K562 (cell line): ENCODE measurements at regions not wholly inside any gene's neighbourhood (a gene's known extent, or its start where the extent isn't known, plus 50 kb on each side); places are given as distances from the start of the nearest gene placed in this dataset.

Source experiments
- ATAC-seq: fragments of 200-7000 bp; cut with Tn5 transposase; 3 replicates; pipeline ENCODE4 v1.9.1; 2020; ENCODE audit warnings: moderate library complexity
- BruUV-seq: library from RNA; stranded (reverse); fragments of 400-500 nt; replicated peaks from 2 replicates; lab custom pipeline; 2021; lab: Mats Ljungman, UMichigan
- CTCF ChIA-PET: fragments of 300-600 bp; formaldehyde crosslinking; extraction: SDS; loops from one replicate; lab custom pipeline; 2021; ENCODE audit warnings: low intra/inter-chr PET ratio; lab: Yijun Ruan, JAX
- POLR2A ChIA-PET: fragments of 300-600, 350-650 bp; sonication (Branson Sonifier 250); formaldehyde crosslinking; extraction: SDS; loops from one replicate; lab custom pipeline; 2021; ENCODE audit warnings: antibody characterized with exemption, inconsistent platforms; lab: Yijun Ruan, JAX
- DNase-seq, 4 experiments: peaks; one replicate each; pipeline versions ENCODE4 v3.0.0 to v3.0.0-alpha.2; 2011 to 2018; ENCODE audit warnings: low spot score in 3 of 4, mixed read lengths in 3 of 4; ENCODE audit errors: extremely low read depth in 1 of 4
- FAIRE-seq: peaks from 2 replicates; lab custom pipeline; 2011; peaks lifted over from hg19 to GRCh38; lab: Jason Lieb, UNC
- H2AFZ ChIP-seq: 2 replicates; pipeline ENCODE4 v1.6.0; 2011; ENCODE audit warnings: low read depth, low read length, control low read depth, inconsistent platforms
- H3K27ac ChIP-seq: fragments of 200-600 bp; 3 replicates; pipeline ENCODE4 v1.8.0; 2011; ENCODE audit warnings: low read depth, mild to moderate bottlenecking, control low read depth, inconsistent platforms, low read length, moderate library complexity, mixed read lengths; ENCODE audit errors: extremely low read depth
- H3K27me3 ChIP-seq, 2 experiments: fragments of 300-600 bp in 1 of 2; 2 replicates in 1 of 2; 3 replicates in 1 of 2; pipeline versions ENCODE4 v1.6.0 to v1.8.0; 2011; ENCODE audit warnings: inconsistent platforms in 2 of 2, low read length in 2 of 2, mild to moderate bottlenecking in 1 of 2, mixed read lengths in 1 of 2, moderate library complexity in 1 of 2; ENCODE audit not compliant: control insufficient read depth in 2 of 2, insufficient read depth in 2 of 2
- H3K36me3 ChIP-seq: fragments of 300-600 bp; 3 replicates; pipeline ENCODE4 v1.8.0; 2011; ENCODE audit warnings: mild to moderate bottlenecking, low read length, inconsistent platforms; ENCODE audit not compliant: control insufficient read depth, insufficient read depth
- H3K4me1 ChIP-seq, 2 experiments: fragments of 200-600 bp in 1 of 2; replicated peaks in 1 of 2; 2 replicates in 1 of 2; 3 replicates in 1 of 2; pipeline versions ENCODE4 v1.5.1 to v1.8.0; 2011; ENCODE audit warnings: inconsistent platforms in 2 of 2, low read length in 2 of 2, mild to moderate bottlenecking in 1 of 2, mixed read lengths in 1 of 2, moderate library complexity in 1 of 2; ENCODE audit not compliant: control insufficient read depth in 2 of 2, insufficient read depth in 2 of 2
- H3K4me2 ChIP-seq: 2 replicates; pipeline ENCODE4 v1.6.1; 2011; ENCODE audit warnings: low read length, control low read depth, inconsistent platforms, mixed read lengths; ENCODE audit not compliant: insufficient read depth
- H3K4me3 ChIP-seq: fragments of 200-600 bp; sonication (generic), shearing (Covaris generic); 2 replicates; pipeline ENCODE4 v1.5.1; 2016; ENCODE audit warnings: control low read depth, inconsistent platforms
- H3K79me2 ChIP-seq: fragments of 200-600 bp; 3 replicates; pipeline ENCODE4 v1.8.0; 2011; ENCODE audit warnings: low read length, inconsistent platforms; ENCODE audit not compliant: control insufficient read depth, insufficient read depth
- H3K9ac ChIP-seq, 2 experiments: 2 replicates each; pipeline versions ENCODE4 v1.6.0 to v1.6.1; 2011; ENCODE audit warnings: low read depth in 2 of 2, low read length in 2 of 2, control low read depth in 1 of 2, inconsistent platforms in 1 of 2, mild to moderate bottlenecking in 1 of 2, mixed read lengths in 1 of 2; ENCODE audit not compliant: insufficient read depth in 1 of 2
- H3K9me1 ChIP-seq: one replicate; pipeline ENCODE4 v1.6.0; 2011; ENCODE audit warnings: inconsistent platforms, mild to moderate bottlenecking, low read length, moderate library complexity; ENCODE audit not compliant: control insufficient read depth, insufficient read depth
- H3K9me3 ChIP-seq: replicated peaks from 2 replicates; pipeline ENCODE4 v1.5.1; 2011; ENCODE audit warnings: low read depth, low read length, inconsistent platforms; ENCODE audit not compliant: control insufficient read depth, insufficient read depth
- H4K20me1 ChIP-seq: replicated peaks from 2 replicates; pipeline ENCODE4 v1.6.1; 2011; ENCODE audit warnings: low read length, inconsistent platforms, mixed read lengths; ENCODE audit not compliant: control insufficient read depth, insufficient read depth
- HDAC1 ChIP-seq, 2 experiments: fragments of 450-650 bp; IDR thresholded peaks; 2 replicates each; pipeline ENCODE4 v1.6.1; 2016 to 2017; ENCODE audit warnings: inconsistent platforms in 1 of 2, mild to moderate bottlenecking in 1 of 2, moderate library complexity in 1 of 2
- HEY1 ChIP-seq: fragments of 250-450 bp; sonication (Bioruptor Pico); IDR thresholded peaks from 2 replicates; pipeline ENCODE4 v1.5.0; 2020; ENCODE audit warnings: mild to moderate bottlenecking, moderate library complexity, borderline replicate concordance
- RBM39 ChIP-seq: fragments of 200-400 bp; formaldehyde crosslinking; optimal IDR thresholded peaks from 2 replicates; pipeline ENCODE3; 2018; ENCODE audit warnings: low read depth, low read length
- ZNF143 ChIP-seq: sonication (generic); formaldehyde crosslinking; IDR thresholded peaks from 2 replicates; pipeline ENCODE4 v1.9.0; 2022; ENCODE audit warnings: mild to moderate bottlenecking, missing genetic modification reagents
- ZNF24 ChIP-seq: fragments of 450-650 bp; IDR thresholded peaks from 2 replicates; pipeline ENCODE4 v1.6.1; 2016
- ZNF324 ChIP-seq: fragments of 250-450 bp; sonication (Bioruptor Pico); IDR thresholded peaks from 2 replicates; pipeline ENCODE4 v1.4.0; 2020; ENCODE audit warnings: mild to moderate bottlenecking
- ZNF696 ChIP-seq: fragments of 250-450 bp; sonication (Bioruptor Pico); conservative IDR thresholded peaks from 2 replicates; pipeline ENCODE4 v1.4.0; 2020; ENCODE audit warnings: mild to moderate bottlenecking, moderate library complexity
- WGBS: fragments of 100-300 bp; shearing (Covaris generic); methylation state at CpG from one replicate; pipeline ENCODE4 v1.1.6; 2016; ENCODE audit warnings: low coverage, mixed read lengths; ENCODE audit not compliant: insufficient coverage; ENCODE audit errors: missing lambda C conversion rate; 5-methylcytosine and 5-hydroxymethylcytosine counted together
- in situ Hi-C: fragments of 300-500 bp; cut with MboI; formaldehyde crosslinking; loops from 4 replicates; pipeline ENCODE4 v1.15.0; 2018; ENCODE audit warnings: inconsistent platforms, mixed read lengths
- intact Hi-C: fragments of 100-400 bp; cut with micrococcal nuclease; formaldehyde crosslinking; loops from 2 replicates; pipeline ENCODE4 v1.14.2; 2022
- TF ChIP-seq, protein P1 (sequence below): fragments of 450-650 bp; IDR thresholded peaks from 2 replicates; pipeline ENCODE4 v1.6.1; 2016

DNA sequence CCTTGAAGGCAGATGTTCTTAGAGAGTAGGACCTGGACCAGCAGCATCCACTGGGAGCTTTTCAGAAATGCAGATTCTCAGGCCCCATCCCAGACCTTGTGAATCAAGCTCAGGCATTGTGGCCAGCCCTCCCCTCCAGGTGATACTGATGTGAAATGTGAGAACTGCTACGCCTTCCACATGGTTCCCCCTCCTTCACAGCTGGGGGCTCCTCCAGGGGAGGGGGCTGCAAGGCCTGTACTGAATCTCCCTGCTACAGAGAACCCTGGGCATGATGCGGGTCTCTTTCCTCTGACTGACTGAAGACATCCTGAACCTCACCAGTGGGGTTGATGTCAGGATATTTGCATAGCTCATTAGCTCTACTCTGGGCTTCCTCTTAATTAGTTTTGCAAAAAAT is 141.8 kb upstream of the CSF3R start:
- peaks cover 11% of the 10 kb centered on the region for H4K20me1 ChIP-seq
- no peak for FAIRE-seq
- ATAC-seq = no peak
- ChIA-PET CTCF (no interaction called here), POLR2A (interaction anchor here (1.1 kb wide), 1 partner anchor 11 kb away, joined by 11 read pairs; no protein-coding TSS in a partner anchor)
- H3K36me3 ChIP-seq = no peaks in the 10 kb centered on the region
- H3K27me3 ChIP-seq = peaks cover 16 to 46% of the 10 kb centered on the region in 2 experiments; a peak in 4 of 5 replicates
- no peaks in the 10 kb centered on the region for H3K9me3 ChIP-seq
- H3K79me2 ChIP-seq = no peaks in the 10 kb centered on the region
- intact Hi-C loops = no loop called here
- no peak for TF ChIP-seq HEY1 (CRISPR knock-in tag)
- TF ChIP-seq, protein P1, sequence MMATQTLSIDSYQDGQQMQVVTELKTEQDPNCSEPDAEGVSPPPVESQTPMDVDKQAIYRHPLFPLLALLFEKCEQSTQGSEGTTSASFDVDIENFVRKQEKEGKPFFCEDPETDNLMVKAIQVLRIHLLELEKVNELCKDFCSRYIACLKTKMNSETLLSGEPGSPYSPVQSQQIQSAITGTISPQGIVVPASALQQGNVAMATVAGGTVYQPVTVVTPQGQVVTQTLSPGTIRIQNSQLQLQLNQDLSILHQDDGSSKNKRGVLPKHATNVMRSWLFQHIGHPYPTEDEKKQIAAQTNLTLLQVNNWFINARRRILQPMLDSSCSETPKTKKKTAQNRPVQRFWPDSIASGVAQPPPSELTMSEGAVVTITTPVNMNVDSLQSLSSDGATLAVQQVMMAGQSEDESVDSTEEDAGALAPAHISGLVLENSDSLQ = no peak
- TF ChIP-seq ZNF143 (CRISPR knock-in tag) = no peak
- TF ChIP-seq HDAC1 (IDR thresholded peaks at IDR 0.05) = no peak
- no peak for TF ChIP-seq RBM39
- TF ChIP-seq ZNF324 (CRISPR knock-in tag) = no peak
- TF ChIP-seq ZNF696 (CRISPR knock-in tag) = no peak
- TF ChIP-seq ZNF24 = no peak
- DNase-seq = no peak
- WGBS = 0% methylated on average over 2 of the region's 2 CpGs
- no TSS peak for BruUV-seq
- in situ Hi-C loops = no loop called here
- H3K27ac ChIP-seq = no peak overlapping the region
- no peaks in the 10 kb centered on the region; a peak in 1 of 5 replicates for H3K4me1 ChIP-seq
- H3K9ac ChIP-seq = no peak overlapping the region
- no peak overlapping the region for H3K4me2 ChIP-seq
- H3K9me1 ChIP-seq = no peaks in the 10 kb centered on the region
- H2AFZ ChIP-seq = no peak overlapping the region
- no peak overlapping the region for H3K4me3 ChIP-seq
